ENCODE measurements at regions not wholly inside any gene's neighbourhood (a gene's known extent, or its start where the extent isn't known, plus 50 kb on each side); places are given as distances from the start of the nearest gene placed in this dataset.

- no peak overlapping the region for H3K27ac ChIP-seq
- no peaks in the 10 kb centered on the region for H3K9me3 ChIP-seq
- DNase-seq (ENCODE audit: low spot score), result no peak
- no peaks in the 10 kb centered on the region for H3K27me3 ChIP-seq
- H3K4me1 ChIP-seq, result peaks cover 0 to 8% of the 10 kb centered on the region in 2 donors
- H3K36me3 ChIP-seq, result no peaks in the 10 kb centered on the region
- no peak for TF ChIP-seq CTCF (IDR thresholded peaks at IDR 0.05)
- H3K4me3 ChIP-seq, result no peak overlapping the region
These were observed 102.7 kb downstream of the RASSF10 start for GRCh38 chr11:13111813-13112130.

GRCh38 chr11:13114566-13115379, 105.7 kb downstream of the RASSF10 start:
- H3K4me3 ChIP-seq, result no peak overlapping the region
- H3K9me3 ChIP-seq, result no peaks in the 10 kb centered on the region
- TF ChIP-seq CTCF (IDR thresholded peaks at IDR 0.05), result no peak
- peaks cover 0 to 8% of the 10 kb centered on the region in 2 donors for H3K4me1 ChIP-seq
- H3K27ac ChIP-seq, result no peak overlapping the region
- DNase-seq (ENCODE audit: low spot score), result no peak
- no peaks in the 10 kb centered on the region for H3K36me3 ChIP-seq
- H3K27me3 ChIP-seq, result no peaks in the 10 kb centered on the region

GRCh38 chr11:13115380-13115675, 106.2 kb downstream of the RASSF10 start:
- TF ChIP-seq CTCF (IDR thresholded peaks at IDR 0.05), result no peak
- Histone ChIP-seq H3K36me3 (no peaks in the 10 kb centered on the region), H3K4me1 (peaks cover 0 to 8% of the 10 kb centered on the region in 2 donors), H3K27ac (no peak overlapping the region), H3K27me3 (no peaks in the 10 kb centered on the region), H3K4me3 (no peak overlapping the region), H3K9me3 (no peaks in the 10 kb centered on the region)
- DNase-seq (ENCODE audit: low spot score), result no peak

DNA sequence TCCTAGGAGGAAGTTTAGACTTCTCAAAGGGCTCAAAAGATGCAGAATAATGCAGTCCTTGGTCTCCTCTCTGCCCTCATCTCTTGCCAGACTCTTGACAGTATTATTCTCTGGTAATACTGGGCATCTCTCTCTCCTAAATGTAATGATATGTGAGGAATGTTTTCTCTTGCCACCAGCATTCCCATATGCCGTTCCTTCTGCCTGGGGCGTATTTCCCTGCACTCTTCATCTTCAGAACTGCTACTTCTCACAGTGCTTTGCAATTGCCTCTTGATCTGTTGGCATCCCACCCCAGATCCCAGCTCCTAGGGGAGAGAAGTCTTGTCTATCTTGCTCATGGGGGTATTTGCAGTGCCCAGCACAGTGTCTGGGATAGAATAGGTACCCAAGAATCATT, 107.4 kb downstream of the RASSF10 start:
- H3K27me3 ChIP-seq, result no peaks in the 10 kb centered on the region
- no peak for DNase-seq (ENCODE audit: low spot score)
- no peaks in the 10 kb centered on the region for H3K4me1 ChIP-seq
- H3K4me3 ChIP-seq, result no peak overlapping the region
- H3K9me3 ChIP-seq, result no peaks in the 10 kb centered on the region
- H3K36me3 ChIP-seq, result no peaks in the 10 kb centered on the region
- H3K27ac ChIP-seq, result no peak overlapping the region
- no peak for TF ChIP-seq CTCF (IDR thresholded peaks at IDR 0.05)

GRCh38 chr11:13117344-13117743, 108.2 kb downstream of the RASSF10 start:
- Histone ChIP-seq H3K4me3 (no peak overlapping the region), H3K36me3 (no peaks in the 10 kb centered on the region), H3K27me3 (no peaks in the 10 kb centered on the region), H3K27ac (no peak overlapping the region), H3K4me1 (no peaks in the 10 kb centered on the region), H3K9me3 (peaks cover 0 to under 1% of the 10 kb centered on the region in 2 donors)
- no peak for TF ChIP-seq CTCF (IDR thresholded peaks at IDR 0.05)
- DNase-seq (ENCODE audit: low spot score), result no peak

DNA sequence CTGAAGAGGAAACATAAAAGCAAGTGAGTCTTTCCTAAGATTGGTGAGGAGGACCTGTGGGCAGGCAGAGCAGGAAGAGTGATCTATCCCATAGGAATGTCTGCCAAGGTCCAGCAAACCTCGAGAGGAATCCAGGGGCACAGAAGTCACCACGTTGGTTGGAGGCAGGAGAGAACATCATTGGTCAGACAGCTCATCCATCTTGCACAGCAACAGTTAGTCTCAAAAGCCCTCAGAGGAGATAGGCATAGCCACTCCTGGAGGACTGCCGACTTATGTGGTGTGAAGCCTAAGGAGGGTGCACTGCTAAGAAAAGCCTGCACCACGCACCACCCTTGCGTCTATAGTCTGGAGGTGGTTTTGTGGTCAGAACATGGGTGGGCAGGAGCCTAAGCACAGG, 109.1 kb downstream of the RASSF10 start:
- TF ChIP-seq CTCF (IDR thresholded peaks at IDR 0.05), result no peak
- no peak for DNase-seq (ENCODE audit: low spot score)
- Histone ChIP-seq H3K36me3 (no peaks in the 10 kb centered on the region), H3K4me3 (no peak overlapping the region), H3K4me1 (no peaks in the 10 kb centered on the region), H3K27ac (no peak overlapping the region), H3K9me3 (peaks cover 0 to 9% of the 10 kb centered on the region in 2 donors), H3K27me3 (no peaks in the 10 kb centered on the region)
